ENCODE measurements at regions not wholly inside any gene's neighbourhood (a gene's known extent, or its start where the extent isn't known, plus 50 kb on each side); places are given as distances from the start of the nearest gene placed in this dataset.
"Not testable (repeated sequence)": the region's sequence is repeated elsewhere in the genome, so short reads cannot be mapped to it uniquely, and the experiment has no call there.

- not testable (repeated sequence) for DNase-seq (ENCODE audit: low read depth)
Measured at GRCh38 chr1:117314951-117315350, 52.3 kb upstream of the MAN1A2 start.

GRCh38 chr1:117313555-117313954, 53.7 kb upstream of the MAN1A2 start:
- DNase-seq (ENCODE audit: low read depth), result no peak

- DNase-seq (ENCODE audit: low read depth), result peak; percentile 32
Measured at GRCh38 chr1:117312453-117313138, 54.7 kb upstream of the MAN1A2 start.

GRCh38 chr1:117308311-117308916, 58.8 kb upstream of the MAN1A2 start:
- no peak for DNase-seq (ENCODE audit: low read depth)

GRCh38 chr1:117301901-117302300, 65.3 kb upstream of the MAN1A2 start:
- peak; percentile 44 for DNase-seq (ENCODE audit: low read depth)

- not testable (repeated sequence) for DNase-seq (ENCODE audit: low read depth)
Measured at GRCh38 chr1:117300183-117300582, 67.1 kb upstream of the MAN1A2 start.

GRCh38 chr1:117295001-117295400, 72.2 kb upstream of the MAN1A2 start:
- DNase-seq (ENCODE audit: low read depth), result no peak

GRCh38 chr1:117290890-117291289, 76.4 kb upstream of the MAN1A2 start:
- peak; percentile 50 for DNase-seq (ENCODE audit: low read depth)

- no peak for DNase-seq (ENCODE audit: low read depth)
Measured at GRCh38 chr1:117289316-117289870, 77.9 kb upstream of the MAN1A2 start.

GRCh38 chr1:117286562-117286961, 75.8 kb upstream of the VTCN1 start:
- no peak for DNase-seq (ENCODE audit: low read depth)

GRCh38 chr1:117286145-117286544, 75.4 kb upstream of the VTCN1 start:
- DNase-seq (ENCODE audit: low read depth), result no peak

- DNase-seq (ENCODE audit: low read depth), result peak; percentile 78
Measured at GRCh38 chr1:117284399-117285215, 73.9 kb upstream of the VTCN1 start.

GRCh38 chr1:117278531-117278930, 67.8 kb upstream of the VTCN1 start:
- no peak for DNase-seq (ENCODE audit: low read depth)

GRCh38 chr1:117275055-117275454, 64.3 kb upstream of the VTCN1 start:
- no peak for DNase-seq (ENCODE audit: low read depth)

GRCh38 chr1:117271959-117272358, 61.2 kb upstream of the VTCN1 start:
- peak; percentile 72 for DNase-seq (ENCODE audit: low read depth)

GRCh38 chr1:117271129-117271528, 60.4 kb upstream of the VTCN1 start:
- no peak for DNase-seq (ENCODE audit: low read depth)

GRCh38 chr1:117270679-117271078, 60.0 kb upstream of the VTCN1 start:
- no peak for DNase-seq (ENCODE audit: low read depth)

GRCh38 chr1:117268535-117269455, 58.1 kb upstream of the VTCN1 start:
- peak; percentile 81 for DNase-seq (ENCODE audit: low read depth)

- no peak for DNase-seq (ENCODE audit: low read depth)
Measured at GRCh38 chr1:117267232-117267774, 56.6 kb upstream of the VTCN1 start.

GRCh38 chr1:117262976-117263375, 52.2 kb upstream of the VTCN1 start:
- no peak for DNase-seq (ENCODE audit: low read depth)

- DNase-seq (ENCODE audit: low read depth), result no peak
Measured at GRCh38 chr1:117261424-117261785, 50.7 kb upstream of the VTCN1 start.

Measured in M059J (cell line).